ENCODE measurements at regions not wholly inside any gene's neighbourhood (a gene's known extent, or its start where the extent isn't known, plus 50 kb on each side); places are given as distances from the start of the nearest gene placed in this dataset.

DNA sequence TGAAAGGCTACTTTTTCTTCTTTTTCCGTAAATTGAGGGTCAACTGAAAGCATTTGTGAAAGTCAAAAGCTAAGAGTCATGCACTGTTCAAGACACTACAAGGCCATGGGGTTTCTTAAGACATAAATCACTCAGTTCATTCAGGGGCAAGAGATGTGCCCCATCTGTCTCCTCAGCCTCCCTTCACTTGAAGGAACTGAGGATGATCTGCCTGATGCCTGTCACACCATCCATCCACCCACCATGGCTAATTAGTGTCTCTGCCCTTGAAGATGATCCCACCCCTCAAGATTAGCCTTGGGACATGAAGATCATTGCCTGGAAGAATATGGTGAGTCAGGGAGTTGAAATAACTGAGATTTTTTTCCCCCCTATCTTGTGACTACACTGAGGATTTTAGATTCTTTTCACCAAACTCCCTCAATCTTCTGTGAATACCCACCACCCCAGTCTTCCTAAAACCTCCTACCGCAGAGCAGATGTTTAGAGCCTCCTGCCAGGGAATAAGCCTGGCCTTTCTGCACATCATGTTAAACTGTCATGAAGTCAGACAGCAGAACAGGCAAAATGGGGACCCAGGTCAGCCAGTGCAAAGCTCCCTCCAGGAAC is 88.6 kb upstream of the LMO4 start:
- H3K36me3 ChIP-seq (ENCODE audit: control insufficient read depth, insufficient read depth, low read length), result no peaks in the 10 kb centered on the region
- H3K9me3 ChIP-seq (ENCODE audit: control insufficient read depth, low read length), result no peaks in the 10 kb centered on the region
- no peak overlapping the region for H3K4me3 ChIP-seq (ENCODE audit: insufficient read depth, low read depth, low read length)
- 91 to 97% methylated on average over 2 of the region's 2 CpGs for WGBS, 2 experiments
- H3K27ac ChIP-seq (ENCODE audit: insufficient read depth, low read depth, low read length, poor library complexity, severe bottlenecking), result no peak overlapping the region
- no peaks in the 10 kb centered on the region for H3K4me1 ChIP-seq (ENCODE audit: control insufficient read depth, insufficient read depth, low read length)
- no peaks in the 10 kb centered on the region for H3K27me3 ChIP-seq (ENCODE audit: control insufficient read depth, insufficient read depth, low read length, poor library complexity, severe bottlenecking)

GRCh38 chr1:87240661-87241285 is 87.9 kb upstream of the LMO4 start:
- Histone ChIP-seq H3K4me3 (ENCODE audit: insufficient read depth, low read depth, low read length) (no peak overlapping the region), H3K36me3 (ENCODE audit: control insufficient read depth, insufficient read depth, low read length) (no peaks in the 10 kb centered on the region), H3K4me1 (ENCODE audit: control insufficient read depth, insufficient read depth, low read length) (no peaks in the 10 kb centered on the region), H3K9me3 (ENCODE audit: control insufficient read depth, low read length) (no peaks in the 10 kb centered on the region), H3K27ac (ENCODE audit: insufficient read depth, low read depth, low read length, poor library complexity, severe bottlenecking) (no peak overlapping the region), H3K27me3 (ENCODE audit: control insufficient read depth, insufficient read depth, low read length, poor library complexity, severe bottlenecking) (no peaks in the 10 kb centered on the region)
- 91 to 93% methylated on average over 8 of the region's 8 CpGs for WGBS, 2 experiments

DNA sequence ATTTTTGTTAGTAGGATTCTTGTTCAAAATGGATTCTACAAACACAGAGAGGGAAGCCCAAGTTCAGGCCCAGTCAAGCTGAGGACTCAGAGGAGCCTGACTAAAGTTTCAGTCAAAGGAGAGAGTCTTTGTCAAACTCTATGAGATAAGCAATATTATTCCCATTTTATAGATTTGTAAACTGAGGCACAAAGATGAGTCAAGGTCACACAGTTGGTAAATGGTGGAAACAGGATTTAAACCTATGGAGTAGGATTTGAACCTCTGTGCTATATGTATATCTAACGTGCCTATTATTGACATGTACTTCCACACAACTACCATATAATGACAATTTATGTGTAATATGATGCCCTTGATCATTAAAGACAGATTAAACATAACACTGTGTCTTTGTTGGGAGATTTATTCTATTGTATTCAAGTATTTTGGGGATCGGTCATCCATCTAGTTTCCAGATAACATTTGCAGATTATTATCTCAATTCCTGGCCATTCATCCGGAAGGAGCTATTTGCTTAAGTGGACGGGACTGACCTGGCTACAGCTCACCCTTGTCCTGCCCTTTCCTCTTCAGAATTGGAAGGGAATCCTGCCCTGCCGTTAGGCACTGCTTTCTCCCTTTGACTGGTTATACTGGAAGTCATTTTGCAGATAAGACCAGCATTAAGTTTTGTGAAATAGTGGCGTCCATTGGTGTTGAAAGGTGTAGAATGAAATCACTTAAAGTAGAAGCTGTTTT is 86.1 kb upstream of the LMO4 start:
- no peaks in the 10 kb centered on the region for H3K27me3 ChIP-seq (ENCODE audit: control insufficient read depth, insufficient read depth, low read length, poor library complexity, severe bottlenecking)
- no peaks in the 10 kb centered on the region for H3K9me3 ChIP-seq (ENCODE audit: control insufficient read depth, low read length)
- WGBS, 2 experiments, result 95 to 98% methylated on average over 5 of the region's 6 CpGs
- no peaks in the 10 kb centered on the region for H3K4me1 ChIP-seq (ENCODE audit: control insufficient read depth, insufficient read depth, low read length)
- no peaks in the 10 kb centered on the region for H3K36me3 ChIP-seq (ENCODE audit: control insufficient read depth, insufficient read depth, low read length)
- no peak overlapping the region for H3K4me3 ChIP-seq (ENCODE audit: insufficient read depth, low read depth, low read length)
- H3K27ac ChIP-seq (ENCODE audit: insufficient read depth, low read depth, low read length, poor library complexity, severe bottlenecking), result no peak overlapping the region

GRCh38 chr1:87243573-87243972 is 85.1 kb upstream of the LMO4 start:
- Histone ChIP-seq H3K27ac (ENCODE audit: insufficient read depth, low read depth, low read length, poor library complexity, severe bottlenecking) (no peak overlapping the region), H3K36me3 (ENCODE audit: control insufficient read depth, insufficient read depth, low read length) (no peaks in the 10 kb centered on the region), H3K4me3 (ENCODE audit: insufficient read depth, low read depth, low read length) (no peak overlapping the region), H3K9me3 (ENCODE audit: control insufficient read depth, low read length) (no peaks in the 10 kb centered on the region), H3K27me3 (ENCODE audit: control insufficient read depth, insufficient read depth, low read length, poor library complexity, severe bottlenecking) (no peaks in the 10 kb centered on the region), H3K4me1 (ENCODE audit: control insufficient read depth, insufficient read depth, low read length) (no peaks in the 10 kb centered on the region)
- 94 to 95% methylated on average over 1 of the region's 1 CpG for WGBS, 2 experiments

DNA sequence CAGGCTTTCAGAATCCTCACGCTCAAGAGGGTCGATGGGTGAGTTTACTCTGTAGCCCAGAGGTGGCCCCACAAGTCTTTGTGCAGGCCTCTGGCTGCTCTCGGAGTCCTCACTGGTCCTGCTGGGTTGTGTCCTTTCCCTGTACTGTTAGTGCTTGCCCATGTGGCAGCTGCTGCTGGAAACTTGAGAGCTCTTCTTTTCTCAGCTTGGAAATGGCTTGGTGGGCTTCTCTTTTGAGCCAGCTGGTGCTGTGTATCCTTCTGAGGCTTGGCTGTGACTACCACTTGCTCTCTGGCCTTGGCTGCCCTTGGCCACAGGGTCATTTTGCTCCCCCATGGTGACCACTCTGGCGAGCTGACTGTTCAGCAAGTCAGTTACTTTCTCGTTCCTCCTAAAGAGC is 82.2 kb upstream of the LMO4 start:
- Histone ChIP-seq H3K36me3 (ENCODE audit: control insufficient read depth, insufficient read depth, low read length) (no peaks in the 10 kb centered on the region), H3K9me3 (ENCODE audit: control insufficient read depth, low read length) (no peaks in the 10 kb centered on the region), H3K27me3 (ENCODE audit: control insufficient read depth, insufficient read depth, low read length, poor library complexity, severe bottlenecking) (no peaks in the 10 kb centered on the region), H3K4me3 (ENCODE audit: insufficient read depth, low read depth, low read length) (no peak overlapping the region), H3K27ac (ENCODE audit: insufficient read depth, low read depth, low read length, poor library complexity, severe bottlenecking) (no peak overlapping the region), H3K4me1 (ENCODE audit: control insufficient read depth, insufficient read depth, low read length) (no peaks in the 10 kb centered on the region)
- 89% methylated on average over 5 of the region's 5 CpGs for WGBS, 2 experiments

DNA sequence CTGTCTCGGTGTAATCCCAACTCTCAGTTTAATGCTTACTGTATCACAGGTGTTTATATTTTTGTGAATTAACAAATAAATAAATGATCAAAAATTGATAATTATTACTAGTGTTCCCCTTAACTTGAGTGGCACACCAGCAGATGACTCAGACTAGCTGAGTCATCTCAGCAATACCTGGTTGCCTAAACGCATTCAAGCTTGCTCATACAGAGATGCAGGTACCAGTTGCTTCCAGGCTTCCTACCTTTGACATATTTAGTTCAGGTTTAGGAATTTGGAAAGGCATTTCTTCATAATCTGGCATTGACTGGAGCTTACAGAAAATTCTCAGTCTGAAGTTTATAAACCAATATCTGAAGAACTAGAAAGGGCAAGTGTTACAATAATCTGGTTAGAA is 78.9 kb upstream of the LMO4 start:
- Histone ChIP-seq H3K36me3 (ENCODE audit: control insufficient read depth, insufficient read depth, low read length) (no peaks in the 10 kb centered on the region), H3K4me1 (ENCODE audit: control insufficient read depth, insufficient read depth, low read length) (no peaks in the 10 kb centered on the region), H3K27ac (ENCODE audit: insufficient read depth, low read depth, low read length, poor library complexity, severe bottlenecking) (no peak overlapping the region), H3K27me3 (ENCODE audit: control insufficient read depth, insufficient read depth, low read length, poor library complexity, severe bottlenecking) (no peaks in the 10 kb centered on the region), H3K4me3 (ENCODE audit: insufficient read depth, low read depth, low read length) (no peak overlapping the region), H3K9me3 (ENCODE audit: control insufficient read depth, low read length) (no peaks in the 10 kb centered on the region)
- 97 to 98% methylated on average over 1 to 2 of the region's 2 CpGs for WGBS, 2 experiments

- Histone ChIP-seq H3K36me3 (ENCODE audit: control insufficient read depth, insufficient read depth, low read length) (no peaks in the 10 kb centered on the region), H3K27me3 (ENCODE audit: control insufficient read depth, insufficient read depth, low read length, poor library complexity, severe bottlenecking) (no peaks in the 10 kb centered on the region), H3K4me3 (ENCODE audit: insufficient read depth, low read depth, low read length) (no peak overlapping the region), H3K9me3 (ENCODE audit: control insufficient read depth, low read length) (no peaks in the 10 kb centered on the region), H3K4me1 (ENCODE audit: control insufficient read depth, insufficient read depth, low read length) (no peaks in the 10 kb centered on the region), H3K27ac (ENCODE audit: insufficient read depth, low read depth, low read length, poor library complexity, severe bottlenecking) (no peak overlapping the region)
- WGBS, 2 experiments, result 91 to 94% methylated on average over 5 of the region's 5 CpGs
Measured at GRCh38 chr1:87250336-87250735, 78.3 kb upstream of the LMO4 start.

- no peak overlapping the region for H3K4me3 ChIP-seq (ENCODE audit: insufficient read depth, low read depth, low read length)
- 96 to 97% methylated on average over 2 of the region's 2 CpGs for WGBS, 2 experiments
- no peaks in the 10 kb centered on the region for H3K4me1 ChIP-seq (ENCODE audit: control insufficient read depth, insufficient read depth, low read length)
- H3K9me3 ChIP-seq (ENCODE audit: control insufficient read depth, low read length), result no peaks in the 10 kb centered on the region
- H3K27me3 ChIP-seq (ENCODE audit: control insufficient read depth, insufficient read depth, low read length, poor library complexity, severe bottlenecking), result no peaks in the 10 kb centered on the region
- H3K36me3 ChIP-seq (ENCODE audit: control insufficient read depth, insufficient read depth, low read length), result no peaks in the 10 kb centered on the region
- H3K27ac ChIP-seq (ENCODE audit: insufficient read depth, low read depth, low read length, poor library complexity, severe bottlenecking), result no peak overlapping the region
Measured at GRCh38 chr1:87252406-87252805, 76.3 kb upstream of the LMO4 start.

- no peaks in the 10 kb centered on the region for H3K9me3 ChIP-seq (ENCODE audit: control insufficient read depth, low read length)
- no peaks in the 10 kb centered on the region for H3K27me3 ChIP-seq (ENCODE audit: control insufficient read depth, insufficient read depth, low read length, poor library complexity, severe bottlenecking)
- 96 to 98% methylated on average over 3 of the region's 3 CpGs for WGBS, 2 experiments
- no peak overlapping the region for H3K4me3 ChIP-seq (ENCODE audit: insufficient read depth, low read depth, low read length)
- H3K4me1 ChIP-seq (ENCODE audit: control insufficient read depth, insufficient read depth, low read length), result no peaks in the 10 kb centered on the region
- no peaks in the 10 kb centered on the region for H3K36me3 ChIP-seq (ENCODE audit: control insufficient read depth, insufficient read depth, low read length)
- no peak overlapping the region for H3K27ac ChIP-seq (ENCODE audit: insufficient read depth, low read depth, low read length, poor library complexity, severe bottlenecking)
Measured at GRCh38 chr1:87262688-87263087, 66.0 kb upstream of the LMO4 start.

GRCh38 chr1:87263281-87263680 is 65.4 kb upstream of the LMO4 start:
- H3K9me3 ChIP-seq (ENCODE audit: control insufficient read depth, low read length), result no peaks in the 10 kb centered on the region
- no peaks in the 10 kb centered on the region for H3K27me3 ChIP-seq (ENCODE audit: control insufficient read depth, insufficient read depth, low read length, poor library complexity, severe bottlenecking)
- H3K27ac ChIP-seq (ENCODE audit: insufficient read depth, low read depth, low read length, poor library complexity, severe bottlenecking), result no peak overlapping the region
- no peak overlapping the region for H3K4me3 ChIP-seq (ENCODE audit: insufficient read depth, low read depth, low read length)
- H3K4me1 ChIP-seq (ENCODE audit: control insufficient read depth, insufficient read depth, low read length), result no peaks in the 10 kb centered on the region
- H3K36me3 ChIP-seq (ENCODE audit: control insufficient read depth, insufficient read depth, low read length), result no peaks in the 10 kb centered on the region
- WGBS, 2 experiments, result 85 to 91% methylated on average over 1 to 2 of the region's 2 CpGs
